ENCODE measurements at regions not wholly inside any gene's neighbourhood (a gene's known extent, or its start where the extent isn't known, plus 50 kb on each side); places are given as distances from the start of the nearest gene placed in this dataset.

DNA sequence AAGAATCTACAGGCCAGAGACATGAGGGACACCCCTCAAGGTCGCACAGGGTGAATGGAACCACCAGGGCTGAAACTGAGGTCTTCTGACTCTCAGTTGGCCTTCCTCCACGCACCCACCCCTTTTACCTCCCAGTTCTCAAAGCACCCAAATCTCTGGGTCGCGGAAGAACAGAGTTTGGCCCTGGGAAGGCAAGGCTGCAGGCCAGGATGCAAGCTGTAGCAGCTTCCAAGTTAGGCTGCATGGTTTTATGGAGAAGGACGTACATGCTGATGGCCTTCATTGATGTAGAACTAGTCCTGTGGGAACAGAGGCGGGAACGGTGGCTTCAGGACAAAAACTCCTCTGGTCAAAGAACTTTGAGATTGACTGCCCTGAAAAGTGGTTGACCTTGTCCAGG, 143.5 kb upstream of the B3GAT1 start:
- Histone ChIP-seq H3K36me3 (replicated peaks; ENCODE audit: low read depth, low read length) (no peaks in the 10 kb centered on the region), H3K79me2 (ENCODE audit: low read length) (no peaks in the 10 kb centered on the region), H3K4me2 (ENCODE audit: low read length) (no peak overlapping the region), H3K9ac (ENCODE audit: low read length) (no peak overlapping the region), H3K4me3 (ENCODE audit: low read length) (no peak overlapping the region), H3K9me3 (ENCODE audit: insufficient read depth, low read length) (no peaks in the 10 kb centered on the region), H3K27me3 (ENCODE audit: low read depth, low read length) (peaks cover 21% of the 10 kb centered on the region), H3K27ac (ENCODE audit: low read length) (no peak overlapping the region), H4K20me1 (ENCODE audit: insufficient read depth, low read length) (no peaks in the 10 kb centered on the region), H3K4me1 (ENCODE audit: low read length) (peaks cover 16% of the 10 kb centered on the region), H2AFZ (ENCODE audit: low read depth, low read length) (no peak overlapping the region)
- no peak for TF ChIP-seq CTCF (IDR thresholded peaks at IDR 0.05; ENCODE audit: low read depth, low read length)
- TF ChIP-seq EZH2phosphoT487 (IDR thresholded peaks at IDR 0.05; ENCODE audit: low read depth) = no peak

- Histone ChIP-seq H3K27me3 (ENCODE audit: low read depth, low read length) (peaks cover 21% of the 10 kb centered on the region), H3K79me2 (ENCODE audit: low read length) (no peaks in the 10 kb centered on the region), H3K36me3 (replicated peaks; ENCODE audit: low read depth, low read length) (no peaks in the 10 kb centered on the region), H3K9ac (ENCODE audit: low read length) (no peak overlapping the region), H3K4me1 (ENCODE audit: low read length) (peaks cover 9% of the 10 kb centered on the region), H3K27ac (ENCODE audit: low read length) (no peak overlapping the region), H3K9me3 (ENCODE audit: insufficient read depth, low read length) (no peaks in the 10 kb centered on the region), H2AFZ (ENCODE audit: low read depth, low read length) (no peak overlapping the region), H3K4me3 (ENCODE audit: low read length) (no peak overlapping the region), H4K20me1 (ENCODE audit: insufficient read depth, low read length) (no peaks in the 10 kb centered on the region), H3K4me2 (ENCODE audit: low read length) (no peak overlapping the region)
- TF ChIP-seq CTCF (IDR thresholded peaks at IDR 0.05; ENCODE audit: low read depth, low read length) (no peak), EZH2phosphoT487 (IDR thresholded peaks at IDR 0.05; ENCODE audit: low read depth) (no peak)
Measured at GRCh38 chr11:134554861-134555260, 142.8 kb upstream of the B3GAT1 start.

GRCh38 chr11:134554106-134554505, 142.1 kb upstream of the B3GAT1 start:
- TF ChIP-seq CTCF (IDR thresholded peaks at IDR 0.05; ENCODE audit: low read depth, low read length) (no peak), EZH2phosphoT487 (IDR thresholded peaks at IDR 0.05; ENCODE audit: low read depth) (no peak)
- Histone ChIP-seq H4K20me1 (ENCODE audit: insufficient read depth, low read length) (no peaks in the 10 kb centered on the region), H3K27me3 (ENCODE audit: low read depth, low read length) (peaks cover 21% of the 10 kb centered on the region), H3K4me2 (ENCODE audit: low read length) (no peak overlapping the region), H3K36me3 (replicated peaks; ENCODE audit: low read depth, low read length) (no peaks in the 10 kb centered on the region), H3K79me2 (ENCODE audit: low read length) (no peaks in the 10 kb centered on the region), H3K4me3 (ENCODE audit: low read length) (no peak overlapping the region), H3K9ac (ENCODE audit: low read length) (no peak overlapping the region), H2AFZ (ENCODE audit: low read depth, low read length) (no peak overlapping the region), H3K9me3 (ENCODE audit: insufficient read depth, low read length) (no peaks in the 10 kb centered on the region), H3K27ac (ENCODE audit: low read length) (no peak overlapping the region), H3K4me1 (ENCODE audit: low read length) (peaks cover 2% of the 10 kb centered on the region)

DNA sequence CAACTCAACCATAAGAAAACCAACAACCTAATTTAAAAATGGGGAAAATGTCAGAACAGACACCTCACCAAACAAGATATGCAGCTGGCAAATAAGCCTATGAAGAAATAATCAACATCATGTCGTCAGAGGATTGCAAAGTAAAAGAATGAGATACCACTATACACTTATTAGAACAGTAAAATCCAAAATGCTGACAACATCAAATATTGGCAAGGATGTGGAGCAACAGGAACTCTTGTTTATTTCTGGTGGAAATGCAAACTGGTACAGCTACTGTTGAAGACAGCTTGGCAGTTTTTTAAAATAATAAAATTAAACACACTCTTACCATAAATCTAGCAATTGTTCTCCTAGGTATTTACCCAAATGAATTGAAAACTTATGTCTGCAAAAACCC, 140.7 kb upstream of the B3GAT1 start:
- Histone ChIP-seq H3K4me1 (ENCODE audit: low read length) (no peaks in the 10 kb centered on the region), H3K4me3 (ENCODE audit: low read length) (no peak overlapping the region), H3K27ac (ENCODE audit: low read length) (no peak overlapping the region), H3K79me2 (ENCODE audit: low read length) (no peaks in the 10 kb centered on the region), H3K27me3 (ENCODE audit: low read depth, low read length) (peaks cover 9% of the 10 kb centered on the region; the same call in 1 of the 2 replicates), H4K20me1 (ENCODE audit: insufficient read depth, low read length) (no peaks in the 10 kb centered on the region), H3K9me3 (ENCODE audit: insufficient read depth, low read length) (no peaks in the 10 kb centered on the region), H3K9ac (ENCODE audit: low read length) (no peak overlapping the region), H3K4me2 (ENCODE audit: low read length) (no peak overlapping the region), H2AFZ (ENCODE audit: low read depth, low read length) (no peak overlapping the region), H3K36me3 (replicated peaks; ENCODE audit: low read depth, low read length) (no peaks in the 10 kb centered on the region)
- TF ChIP-seq EZH2phosphoT487 (IDR thresholded peaks at IDR 0.05; ENCODE audit: low read depth) = no peak

DNA sequence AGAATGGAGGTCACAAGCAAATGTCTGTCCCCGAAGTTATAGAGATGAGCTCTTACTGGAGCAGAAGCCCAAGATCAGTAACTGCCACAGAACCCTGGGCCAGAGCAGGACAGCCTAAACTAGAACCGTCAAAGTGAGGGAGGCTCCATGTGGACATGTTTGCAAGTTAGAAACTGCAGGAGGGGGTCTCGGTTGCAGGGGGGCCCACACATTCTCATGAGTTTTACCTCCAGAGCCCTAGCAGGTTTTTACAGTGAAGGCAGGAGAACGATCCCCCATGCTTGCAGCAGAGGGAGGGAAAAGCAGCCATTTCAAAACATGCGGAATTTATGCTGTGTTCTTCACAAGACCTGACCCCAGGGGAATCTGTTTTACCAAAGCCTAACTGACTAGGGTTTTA, 133.5 kb upstream of the B3GAT1 start:
- Histone ChIP-seq H4K20me1 (ENCODE audit: insufficient read depth, low read length) (no peaks in the 10 kb centered on the region), H3K4me1 (ENCODE audit: low read length) (no peaks in the 10 kb centered on the region), H3K9me3 (ENCODE audit: insufficient read depth, low read length) (no peaks in the 10 kb centered on the region), H3K4me3 (ENCODE audit: low read length) (no peak overlapping the region), H3K27me3 (ENCODE audit: low read depth, low read length) (no peaks in the 10 kb centered on the region), H3K9ac (ENCODE audit: low read length) (no peak overlapping the region), H3K27ac (ENCODE audit: low read length) (no peak overlapping the region), H3K36me3 (replicated peaks; ENCODE audit: low read depth, low read length) (no peaks in the 10 kb centered on the region), H3K79me2 (ENCODE audit: low read length) (no peaks in the 10 kb centered on the region), H3K4me2 (ENCODE audit: low read length) (no peak overlapping the region), H2AFZ (ENCODE audit: low read depth, low read length) (no peak overlapping the region)
- TF ChIP-seq CTCF (IDR thresholded peaks at IDR 0.05; ENCODE audit: low read depth, low read length) (no peak), EZH2phosphoT487 (IDR thresholded peaks at IDR 0.05; ENCODE audit: low read depth) (no peak)
